Upper lobe of left lung (tissue), 4 donors: ENCODE measurements at regions not wholly inside any gene's neighbourhood (a gene's known extent, or its start where the extent isn't known, plus 50 kb on each side); places are given as distances from the start of the nearest gene placed in this dataset.

Experiments used
- EP300 ChIP-seq, 4 donors: sonication (generic); formaldehyde crosslinking; IDR thresholded peaks; one replicate each; pipeline ENCODE4 v1.5.1; 2017; ENCODE audit warnings: antibody characterized with exemption in 4 of 4, control low read depth in 2 of 4
- POLR2A ChIP-seq, 4 donors: fragments of 450-650 bp; IDR thresholded peaks; one replicate each; pipeline ENCODE4 v1.5.1; 2016 to 2017; ENCODE audit warnings: antibody characterized with exemption in 4 of 4, mild to moderate bottlenecking in 2 of 4

- TF ChIP-seq POLR2A (IDR thresholded peaks at IDR 0.05) (no peak), EP300 (IDR thresholded peaks at IDR 0.05) (no peak)
Observed at GRCh38 chr3:182484682-182485081, 308.6 kb upstream of the ATP11B start.
